CD4-positive, CD25-positive, alpha-beta regulatory T cell (primary cell): ENCODE measurements at regions not wholly inside any gene's neighbourhood (a gene's known extent, or its start where the extent isn't known, plus 50 kb on each side); places are given as distances from the start of the nearest gene placed in this dataset.

Experiments
- ATAC-seq, 2 donors: fragments of 150-1000 bp; cut with Tn5 transposase; one replicate each; pipeline ENCODE4 v1.10.0; 2021; ENCODE audit warnings: low read depth in 2 of 2, moderate number of reproducible peaks in 2 of 2, moderate library complexity in 1 of 2
- DNase-seq, 3 donors: peaks; one replicate each; pipeline versions ENCODE4 v3.0.0 to v3.0.0-alpha.2; 2012 to 2022; ENCODE audit warnings: mixed read lengths in 1 of 3
- H3K27ac ChIP-seq: one replicate; pipeline ENCODE4 v1.7.0; 2013; ENCODE audit warnings: mild to moderate bottlenecking, low read length; ENCODE audit not compliant: insufficient read depth, poor library complexity, severe bottlenecking
- H3K27me3 ChIP-seq: one replicate; pipeline ENCODE4 v1.7.0; 2013; ENCODE audit warnings: low read length; ENCODE audit not compliant: control insufficient read depth, insufficient read depth
- H3K36me3 ChIP-seq: one replicate; pipeline ENCODE4 v1.7.0; 2013; ENCODE audit warnings: mild to moderate bottlenecking, low read length, moderate library complexity; ENCODE audit not compliant: control insufficient read depth, insufficient read depth
- H3K4me1 ChIP-seq: 2 replicates; pipeline ENCODE4 v1.7.0; 2013; ENCODE audit warnings: mild to moderate bottlenecking, low read length; ENCODE audit not compliant: insufficient read depth, control insufficient read depth, poor library complexity, severe bottlenecking
- H3K4me3 ChIP-seq: one replicate; pipeline ENCODE4 v1.7.0; 2013; ENCODE audit warnings: low read depth, mild to moderate bottlenecking, low read length, moderate library complexity
- H3K9me3 ChIP-seq, 2 experiments: 1 replicate in 1 of 2; 2 replicates in 1 of 2; pipeline ENCODE4 v1.7.0; 2013; ENCODE audit warnings: low read length in 2 of 2, mild to moderate bottlenecking in 1 of 2, moderate library complexity in 1 of 2; ENCODE audit not compliant: control insufficient read depth in 2 of 2
- H3K27ac Mint-ChIP-seq, 3 donors: one replicate each; pipeline ENCODE4 v1.8.0; 2020 to 2022; ENCODE audit warnings: mild to moderate bottlenecking in 3 of 3, mixed read lengths in 3 of 3, moderate library complexity in 2 of 3
- H3K27me3 Mint-ChIP-seq: one replicate; pipeline ENCODE4 v1.8.0; 2022; ENCODE audit warnings: mild to moderate bottlenecking, mixed read lengths
- H3K36me3 Mint-ChIP-seq: one replicate; pipeline ENCODE4 v1.8.0; 2020; ENCODE audit warnings: mixed read lengths
- H3K4me1 Mint-ChIP-seq, 4 donors: one replicate each; pipeline ENCODE4 v1.8.0; 2020 to 2022; ENCODE audit warnings: mixed read lengths in 4 of 4, mild to moderate bottlenecking in 1 of 4
- H3K4me3 Mint-ChIP-seq, 4 donors: one replicate each; pipeline ENCODE4 v1.8.0; 2020 to 2022; ENCODE audit warnings: mild to moderate bottlenecking in 4 of 4, mixed read lengths in 4 of 4, moderate library complexity in 3 of 4
- H3K9me3 Mint-ChIP-seq, 7 donors: one replicate each; pipeline ENCODE4 v1.8.0; 2020 to 2022; ENCODE audit warnings: mixed read lengths in 7 of 7, mild to moderate bottlenecking in 3 of 7, moderate library complexity in 2 of 7

- H3K27me3 ChIP-seq, result no peaks in the 10 kb centered on the region
- H3K4me1 ChIP-seq, result no peaks in the 10 kb centered on the region
- H3K4me3 ChIP-seq, result no peak overlapping the region
- H3K9me3 ChIP-seq, result peaks cover 0 to 2% of the 10 kb centered on the region in 2 experiments
- H3K36me3 ChIP-seq, result no peaks in the 10 kb centered on the region
- Mint-ChIP-seq H3K4me3 (no peak overlapping the region), H3K27me3 (no peaks in the 10 kb centered on the region), H3K9me3 (peaks cover 0 to 26% (median 6%) of the 10 kb centered on the region in 7 donors), H3K4me1 (no peaks in the 10 kb centered on the region), H3K36me3 (no peaks in the 10 kb centered on the region), H3K27ac (no peak overlapping the region)
- DNase-seq (no peak), ATAC-seq (no peak)
- no peak overlapping the region for H3K27ac ChIP-seq
Observed at GRCh38 chr4:187550256-187550950, 445.2 kb upstream of the ZFP42 start.

DNA sequence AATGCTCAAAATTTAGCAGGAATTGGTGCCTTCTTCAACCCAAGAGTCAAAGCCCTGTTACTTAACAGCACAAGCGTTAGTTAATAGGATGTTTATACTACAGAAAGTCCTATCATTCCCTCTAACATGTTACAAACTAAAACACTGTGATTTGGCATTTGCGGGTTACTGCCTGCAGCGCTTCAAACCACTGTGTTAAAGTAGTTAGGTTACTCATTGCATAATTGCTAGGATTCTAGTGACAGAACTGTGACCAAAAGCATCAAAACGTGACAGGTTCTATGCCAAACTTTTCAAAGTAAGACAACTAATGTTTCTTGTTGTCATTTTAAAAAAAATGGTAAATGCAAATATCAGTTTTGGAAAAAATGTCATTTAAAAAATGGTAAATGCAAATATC lies 442.8 kb upstream of the ZFP42 start:
- H3K27ac ChIP-seq, result no peak overlapping the region
- H3K36me3 Mint-ChIP-seq, result no peaks in the 10 kb centered on the region
- H3K27me3 ChIP-seq, result no peaks in the 10 kb centered on the region

DNA sequence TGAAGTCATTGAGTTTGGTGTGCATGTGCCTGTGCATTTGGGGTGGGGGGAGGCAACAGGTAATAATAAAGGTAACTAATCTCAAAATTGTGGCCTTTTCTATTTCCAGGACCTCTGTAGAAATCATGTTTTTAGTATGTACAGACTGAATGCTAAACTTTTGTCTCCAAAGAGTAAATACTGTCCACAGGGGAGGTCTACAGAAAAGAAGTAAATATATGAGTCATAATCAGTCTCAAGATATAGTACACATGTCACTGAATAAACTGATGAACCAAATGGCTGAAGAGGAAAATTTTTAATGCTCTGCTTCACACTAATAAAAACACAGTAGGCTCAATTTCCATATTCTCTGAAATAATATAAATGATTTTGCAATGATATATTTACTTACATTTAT lies 440.4 kb upstream of the ZFP42 start:
- Histone ChIP-seq H3K4me1 (no peaks in the 10 kb centered on the region), H3K27me3 (no peaks in the 10 kb centered on the region), H3K27ac (no peak overlapping the region), H3K9me3 (no peaks in the 10 kb centered on the region), H3K4me3 (no peak overlapping the region), H3K36me3 (no peaks in the 10 kb centered on the region)
- no peak overlapping the region for H3K27ac Mint-ChIP-seq
- H3K4me1 Mint-ChIP-seq, result no peaks in the 10 kb centered on the region
- H3K27me3 Mint-ChIP-seq, result no peaks in the 10 kb centered on the region
- no peak overlapping the region for H3K4me3 Mint-ChIP-seq
- DNase-seq (no peak), ATAC-seq (no peak)
- H3K36me3 Mint-ChIP-seq, result no peaks in the 10 kb centered on the region
- H3K9me3 Mint-ChIP-seq, result peaks cover 0 to 18% (median 9%) of the 10 kb centered on the region in 7 donors

More for the DNA sequence above, 442.8 kb upstream of the ZFP42 start:
- H3K4me1 Mint-ChIP-seq, result no peaks in the 10 kb centered on the region
- H3K9me3 Mint-ChIP-seq, result peaks cover 0 to 19% (median 6%) of the 10 kb centered on the region in 7 donors
- peaks cover 0 to 2% of the 10 kb centered on the region in 2 experiments for H3K9me3 ChIP-seq
- no peak overlapping the region for H3K4me3 ChIP-seq
- no peak overlapping the region for H3K4me3 Mint-ChIP-seq
- H3K27me3 Mint-ChIP-seq, result no peaks in the 10 kb centered on the region
- no peak for DNase-seq
- ATAC-seq, result no peak
- H3K36me3 ChIP-seq, result no peaks in the 10 kb centered on the region
- no peak overlapping the region for H3K27ac Mint-ChIP-seq
- no peaks in the 10 kb centered on the region for H3K4me1 ChIP-seq

DNA sequence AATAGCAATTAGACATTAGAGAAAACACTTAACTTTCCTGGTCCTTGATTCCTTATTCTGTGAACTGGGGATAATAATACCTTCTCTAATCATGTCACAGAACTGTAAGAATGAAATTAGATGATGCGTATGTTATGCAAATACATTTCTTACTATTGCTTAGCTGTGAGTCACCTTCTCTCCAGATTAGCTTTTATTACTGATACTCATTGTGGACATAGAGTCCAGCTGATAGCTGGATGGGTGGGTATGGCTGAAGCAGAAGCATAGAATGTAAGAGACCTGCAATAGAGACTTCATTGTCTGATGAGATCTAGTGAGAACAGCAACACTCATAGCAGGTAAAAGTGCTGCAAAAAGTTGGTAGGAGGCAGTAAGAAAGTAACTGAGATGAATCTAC lies 437.2 kb upstream of the ZFP42 start:
- Mint-ChIP-seq H3K4me1 (no peaks in the 10 kb centered on the region), H3K4me3 (no peak overlapping the region), H3K27me3 (no peaks in the 10 kb centered on the region), H3K9me3 (peaks cover 3 to 21% (median 11%) of the 10 kb centered on the region in 7 donors), H3K36me3 (no peaks in the 10 kb centered on the region), H3K27ac (no peak overlapping the region)
- H3K9me3 ChIP-seq, result no peaks in the 10 kb centered on the region
- no peaks in the 10 kb centered on the region for H3K27me3 ChIP-seq
- no peaks in the 10 kb centered on the region for H3K36me3 ChIP-seq
- DNase-seq, result no peak
- H3K4me1 ChIP-seq, result no peaks in the 10 kb centered on the region
- no peak overlapping the region for H3K4me3 ChIP-seq
- no peak for ATAC-seq
- no peak overlapping the region for H3K27ac ChIP-seq

GRCh38 chr4:187562345-187562744 lies 433.2 kb upstream of the ZFP42 start:
- Mint-ChIP-seq H3K9me3 (peaks cover 0 to 21% (median 5%) of the 10 kb centered on the region in 7 donors), H3K27ac (no peak overlapping the region), H3K4me3 (no peak overlapping the region), H3K27me3 (no peaks in the 10 kb centered on the region), H3K4me1 (no peaks in the 10 kb centered on the region), H3K36me3 (no peaks in the 10 kb centered on the region)
- no peak overlapping the region for H3K27ac ChIP-seq
- no peaks in the 10 kb centered on the region for H3K4me1 ChIP-seq
- no peak for ATAC-seq
- H3K4me3 ChIP-seq, result no peak overlapping the region
- no peaks in the 10 kb centered on the region for H3K36me3 ChIP-seq
- no peaks in the 10 kb centered on the region for H3K27me3 ChIP-seq
- no peak for DNase-seq
- no peaks in the 10 kb centered on the region for H3K9me3 ChIP-seq

DNA sequence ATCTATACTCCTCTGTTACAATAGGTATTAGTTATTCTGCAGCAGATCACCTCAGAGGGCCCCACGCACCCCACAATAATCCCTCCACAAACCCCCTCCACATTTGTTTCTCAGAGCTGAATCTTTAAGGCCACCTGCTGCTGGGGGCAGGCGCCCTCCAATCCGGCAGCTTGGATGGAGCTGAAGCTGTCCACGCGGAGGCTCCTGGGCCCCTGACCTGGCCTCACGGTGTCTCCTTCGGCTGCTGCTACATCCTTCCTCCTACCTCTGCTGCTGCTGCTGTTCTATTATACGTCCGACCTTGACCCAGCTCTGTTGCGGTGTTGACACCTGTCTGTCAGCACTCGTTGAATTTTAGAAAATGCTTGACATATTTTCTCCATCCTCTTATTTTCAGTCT lies 430.2 kb upstream of the ZFP42 start:
- Histone ChIP-seq H3K27me3 (no peaks in the 10 kb centered on the region), H3K36me3 (no peaks in the 10 kb centered on the region), H3K4me3 (no peak overlapping the region), H3K27ac (no peak overlapping the region), H3K4me1 (no peaks in the 10 kb centered on the region), H3K9me3 (no peaks in the 10 kb centered on the region)
- Mint-ChIP-seq H3K27ac (no peak overlapping the region), H3K27me3 (no peaks in the 10 kb centered on the region), H3K9me3 (peaks cover 0 to 17% (median 7%) of the 10 kb centered on the region in 7 donors), H3K4me3 (no peak overlapping the region), H3K36me3 (no peaks in the 10 kb centered on the region), H3K4me1 (no peaks in the 10 kb centered on the region)
- DNase-seq (no peak), ATAC-seq (no peak)

DNA sequence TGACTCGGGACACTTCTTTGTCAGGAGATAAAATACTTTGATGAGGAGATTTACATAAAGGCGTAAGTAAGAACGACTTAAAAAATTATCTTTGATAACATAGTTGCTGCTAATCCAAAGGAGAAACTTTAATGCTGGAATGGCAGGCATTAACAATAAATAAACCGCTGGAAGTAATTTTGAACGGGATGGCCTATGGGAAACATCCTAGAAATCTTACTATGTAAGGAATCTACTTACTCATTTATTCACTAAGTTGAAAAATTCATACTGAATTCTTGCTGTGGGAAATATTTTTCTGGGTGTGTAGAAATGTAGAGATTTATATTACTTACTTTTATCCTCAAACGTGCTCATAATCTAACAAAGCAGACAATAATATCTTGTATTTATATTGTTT lies 425.7 kb upstream of the ZFP42 start:
- Histone ChIP-seq H3K9me3 (peaks cover 0 to 2% of the 10 kb centered on the region in 2 experiments), H3K27me3 (no peaks in the 10 kb centered on the region), H3K27ac (no peak overlapping the region), H3K4me3 (no peak overlapping the region), H3K36me3 (no peaks in the 10 kb centered on the region), H3K4me1 (no peaks in the 10 kb centered on the region)
- Mint-ChIP-seq H3K27ac (no peak overlapping the region), H3K27me3 (no peaks in the 10 kb centered on the region), H3K36me3 (no peaks in the 10 kb centered on the region), H3K4me1 (no peaks in the 10 kb centered on the region), H3K4me3 (no peak overlapping the region), H3K9me3 (peaks cover 0 to 26% (median 10%) of the 10 kb centered on the region in 7 donors)
- no peak for DNase-seq
- no peak for ATAC-seq

- H3K4me3 ChIP-seq, result no peak overlapping the region
- H3K4me3 Mint-ChIP-seq, result no peak overlapping the region
- peaks cover 0 to 20% (median 4%) of the 10 kb centered on the region in 7 donors for H3K9me3 Mint-ChIP-seq
- H3K36me3 ChIP-seq, result no peaks in the 10 kb centered on the region
- no peaks in the 10 kb centered on the region for H3K36me3 Mint-ChIP-seq
- H3K4me1 Mint-ChIP-seq, result no peaks in the 10 kb centered on the region
- H3K27me3 Mint-ChIP-seq, result no peaks in the 10 kb centered on the region
- H3K4me1 ChIP-seq, result no peaks in the 10 kb centered on the region
- H3K27me3 ChIP-seq, result no peaks in the 10 kb centered on the region
- ATAC-seq (no peak), DNase-seq (no peak)
- no peak overlapping the region for H3K27ac Mint-ChIP-seq
- no peak overlapping the region for H3K27ac ChIP-seq
- H3K9me3 ChIP-seq, result peaks cover 0 to 2% of the 10 kb centered on the region in 2 experiments
Observed at GRCh38 chr4:187575706-187576105, 419.9 kb upstream of the ZFP42 start.
